Activated CD8-positive, alpha-beta T cell treated with anti-CD3 and anti-CD28 coated beads for 36 hours (primary cell): ENCODE measurements at regions not wholly inside any gene's neighbourhood (a gene's known extent, or its start where the extent isn't known, plus 50 kb on each side); places are given as distances from the start of the nearest gene placed in this dataset.
"Not testable (repeated sequence)": the region's sequence is repeated elsewhere in the genome, so short reads cannot be mapped to it uniquely, and the experiment has no call there.

Experiments
- ATAC-seq: fragments of 200-7000 bp; cut with Tn5 transposase; one replicate; pipeline ENCODE4 v1.10.0; 2021; ENCODE audit warnings: mild to moderate bottlenecking, moderate library complexity
- CTCF ChIA-PET: fragments of 350-600 bp; sonication (Branson Sonifier 250); formaldehyde crosslinking; loops from one replicate; lab custom pipeline; 2021; ENCODE audit warnings: antibody characterized with exemption; lab: Charles Lee
- POLR2A ChIA-PET: fragments of 350-600 bp; sonication (Branson Sonifier 250); formaldehyde crosslinking; loops from one replicate; lab custom pipeline; 2021; ENCODE audit warnings: antibody characterized with exemption; lab: Charles Lee
- DNase-seq: peaks from one replicate; pipeline ENCODE4 v3.0.0-alpha.2; 2020
- H3K27ac Mint-ChIP-seq: one replicate; pipeline ENCODE4 v1.8.0; 2021; ENCODE audit warnings: mild to moderate bottlenecking, mixed read lengths
- H3K27me3 Mint-ChIP-seq: one replicate; pipeline ENCODE4 v1.8.0; 2021; ENCODE audit warnings: mixed read lengths
- H3K36me3 Mint-ChIP-seq: one replicate; pipeline ENCODE4 v1.8.0; 2021; ENCODE audit warnings: low read depth, mixed read lengths
- H3K4me1 Mint-ChIP-seq: one replicate; pipeline ENCODE4 v1.8.0; 2021; ENCODE audit warnings: low read depth, mixed read lengths
- H3K4me3 Mint-ChIP-seq: one replicate; pipeline ENCODE4 v1.8.0; 2021; ENCODE audit warnings: mild to moderate bottlenecking, moderate library complexity, mixed read lengths
- H3K9me3 Mint-ChIP-seq: one replicate; pipeline ENCODE4 v1.8.0; 2021; ENCODE audit warnings: mixed read lengths
- intact Hi-C: fragments of 100-400 bp; cut with micrococcal nuclease; formaldehyde crosslinking; loops from one replicate; pipeline ENCODE4 v1.10.0; 2022
- TF ChIP-seq, protein P1 (sequence below): fragments of 200-600 bp; IDR thresholded peaks from one replicate; pipeline ENCODE4 v1.8.0; 2022; ENCODE audit warnings: antibody characterized with exemption, mild to moderate bottlenecking

DNA sequence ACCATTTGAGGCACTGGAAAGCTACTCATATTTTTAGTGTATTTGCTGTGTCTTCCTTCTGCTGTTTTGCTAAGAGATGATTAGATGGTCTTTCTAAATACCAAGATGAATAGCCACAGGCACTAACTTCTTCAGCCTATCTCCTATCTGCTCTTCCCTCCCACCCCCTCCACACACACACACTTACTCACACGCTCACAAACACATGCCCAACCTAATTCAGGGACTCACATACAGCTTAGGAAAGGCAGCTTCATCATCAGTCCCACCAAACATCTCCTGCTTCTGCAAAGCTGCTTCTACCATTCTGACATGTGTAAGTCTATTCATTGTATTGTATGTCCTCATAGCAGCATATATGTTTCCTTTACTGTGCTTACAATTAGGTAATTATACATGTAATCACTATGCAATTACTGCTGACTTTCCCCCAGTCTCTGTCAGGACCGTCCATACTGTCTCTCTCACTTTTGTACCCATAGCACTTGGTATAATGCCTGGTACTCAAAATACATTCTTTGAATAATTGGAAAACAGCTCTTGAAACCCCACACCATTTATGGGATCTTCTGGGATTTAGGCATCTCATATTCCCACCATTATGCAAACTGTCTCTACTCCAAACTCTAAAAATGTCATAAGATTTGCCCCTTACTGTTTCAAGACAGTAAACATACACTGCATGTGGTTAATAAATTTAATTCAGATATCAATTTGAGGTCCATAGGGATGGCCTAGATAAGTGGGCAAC, 83.3 kb upstream of the HIF1A start:
- H3K27me3 Mint-ChIP-seq, result no peaks in the 10 kb centered on the region
- no peaks in the 10 kb centered on the region for H3K36me3 Mint-ChIP-seq
- no peaks in the 10 kb centered on the region for H3K9me3 Mint-ChIP-seq
- peaks cover 16% of the 10 kb centered on the region for H3K4me1 Mint-ChIP-seq
- TF ChIP-seq, protein P1, sequence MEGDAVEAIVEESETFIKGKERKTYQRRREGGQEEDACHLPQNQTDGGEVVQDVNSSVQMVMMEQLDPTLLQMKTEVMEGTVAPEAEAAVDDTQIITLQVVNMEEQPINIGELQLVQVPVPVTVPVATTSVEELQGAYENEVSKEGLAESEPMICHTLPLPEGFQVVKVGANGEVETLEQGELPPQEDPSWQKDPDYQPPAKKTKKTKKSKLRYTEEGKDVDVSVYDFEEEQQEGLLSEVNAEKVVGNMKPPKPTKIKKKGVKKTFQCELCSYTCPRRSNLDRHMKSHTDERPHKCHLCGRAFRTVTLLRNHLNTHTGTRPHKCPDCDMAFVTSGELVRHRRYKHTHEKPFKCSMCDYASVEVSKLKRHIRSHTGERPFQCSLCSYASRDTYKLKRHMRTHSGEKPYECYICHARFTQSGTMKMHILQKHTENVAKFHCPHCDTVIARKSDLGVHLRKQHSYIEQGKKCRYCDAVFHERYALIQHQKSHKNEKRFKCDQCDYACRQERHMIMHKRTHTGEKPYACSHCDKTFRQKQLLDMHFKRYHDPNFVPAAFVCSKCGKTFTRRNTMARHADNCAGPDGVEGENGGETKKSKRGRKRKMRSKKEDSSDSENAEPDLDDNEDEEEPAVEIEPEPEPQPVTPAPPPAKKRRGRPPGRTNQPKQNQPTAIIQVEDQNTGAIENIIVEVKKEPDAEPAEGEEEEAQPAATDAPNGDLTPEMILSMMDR, result no peak
- intact Hi-C loops, result no loop called here
- ChIA-PET POLR2A (interaction anchor here (0.7 to 1.3 kb wide), 2 partner anchors 9 to 12 kb away, joined by 3 read pairs; no protein-coding TSS in a partner anchor), CTCF (interaction anchor here (0.8 to 1.1 kb wide), 2 partner anchors 9 to 11 kb away, joined by 3 to 4 read pairs; no protein-coding TSS in a partner anchor)
- DNase-seq (no peak), ATAC-seq (no peak)
- no peak overlapping the region for H3K4me3 Mint-ChIP-seq
- H3K27ac Mint-ChIP-seq, result no peak overlapping the region

DNA sequence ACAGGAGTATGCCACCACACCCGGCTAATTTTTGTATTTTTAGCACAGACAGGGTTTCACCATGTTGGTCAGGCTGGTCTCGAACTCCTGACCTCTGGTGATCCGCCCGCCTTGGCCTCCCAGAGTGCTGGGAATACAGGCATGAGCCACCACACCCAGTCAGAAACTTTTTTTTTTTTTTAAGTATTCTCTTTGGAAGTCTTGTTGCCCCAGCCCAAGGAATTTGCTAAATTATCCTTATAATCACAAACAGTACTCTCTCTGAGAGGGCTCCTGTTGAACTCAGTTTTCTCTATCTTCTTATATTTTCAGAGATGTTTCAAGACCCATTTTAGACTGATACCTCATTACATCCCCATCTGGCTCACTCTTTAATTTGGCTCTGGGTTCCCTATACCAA, 82.3 kb upstream of the HIF1A start:
- H3K27ac Mint-ChIP-seq, POLR2A ChIA-PET, ATAC-seq, H3K36me3 Mint-ChIP-seq, H3K27me3 Mint-ChIP-seq, H3K4me3 Mint-ChIP-seq, intact Hi-C loops, DNase-seq, H3K9me3 Mint-ChIP-seq, CTCF ChIA-PET: not testable (repeated sequence)
- H3K4me1 Mint-ChIP-seq, result peaks cover 19% of the 10 kb centered on the region

DNA sequence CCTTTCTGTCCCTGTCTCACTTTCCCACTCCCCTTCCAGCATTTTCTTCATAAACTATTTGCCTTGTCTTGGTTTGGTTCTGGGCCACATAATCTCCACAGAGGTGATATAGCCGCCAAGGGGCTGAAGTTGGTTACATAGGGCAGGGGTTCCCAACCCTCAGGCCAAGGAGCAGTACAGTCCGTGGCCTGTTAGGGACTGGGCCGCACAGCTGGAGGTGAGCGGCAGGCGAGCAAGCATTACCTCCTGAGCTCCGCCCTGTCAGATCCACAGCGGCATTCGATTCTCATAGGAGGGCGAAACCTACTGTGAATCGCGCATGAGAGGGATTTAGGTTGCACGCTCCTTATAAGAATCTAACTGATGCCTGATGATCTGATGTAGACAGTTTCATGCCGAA, 80.6 kb upstream of the HIF1A start:
- Mint-ChIP-seq H3K36me3 (no peaks in the 10 kb centered on the region), H3K27ac (no peak overlapping the region)
- CTCF ChIA-PET, result interaction anchor here (2.6 kb wide), 1 partner anchor 9 kb away, joined by 8 read pairs; no protein-coding TSS in a partner anchor

DNA sequence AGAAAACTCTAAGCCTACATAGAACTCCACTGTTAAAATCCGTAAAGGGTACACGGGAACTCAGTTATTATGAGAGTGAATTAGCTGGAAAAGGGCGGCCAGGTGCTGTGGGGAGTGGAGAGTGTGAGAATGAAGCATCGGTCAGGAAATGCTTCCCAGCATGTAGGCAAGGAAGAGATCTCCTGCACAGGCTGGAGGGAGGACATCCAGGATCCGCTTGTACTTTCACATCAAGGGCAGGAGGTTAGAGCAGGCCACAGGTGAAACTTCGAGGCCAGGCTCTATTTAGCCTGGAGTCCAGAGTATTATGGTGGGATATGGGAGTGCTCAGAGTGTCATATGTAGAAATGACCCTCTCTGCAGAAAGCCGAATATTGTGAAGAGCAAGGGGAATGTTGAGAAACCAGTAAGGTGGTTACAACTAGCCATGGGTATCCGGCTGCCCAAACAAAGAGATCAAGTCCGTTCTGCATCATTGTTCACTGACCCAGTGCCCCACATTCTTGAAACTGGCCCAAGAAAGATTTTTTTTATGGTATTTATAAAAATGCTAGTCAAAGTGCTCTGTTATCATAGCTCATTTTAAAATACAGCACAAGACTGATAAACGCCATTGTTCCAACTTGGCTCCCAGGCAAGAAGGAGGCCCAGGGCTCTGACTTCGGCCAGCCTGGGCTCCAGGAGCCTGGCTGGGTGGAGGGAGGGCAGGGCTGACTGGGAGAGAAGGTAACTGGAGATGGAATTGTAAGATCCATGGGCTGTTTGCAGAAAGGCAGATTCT, 79.4 kb upstream of the HIF1A start:
- TF ChIP-seq, protein P1, result no peak
- DNase-seq (no peak), ATAC-seq (no peak)
- no peaks in the 10 kb centered on the region for H3K36me3 Mint-ChIP-seq
- POLR2A ChIA-PET, result interaction anchor here (0.6 to 2.0 kb wide), 2 partner anchors 8 to 74 kb away, joined by 3 to 5 read pairs; no protein-coding TSS in a partner anchor
- intact Hi-C loops, result no loop called here
- no peaks in the 10 kb centered on the region for H3K27me3 Mint-ChIP-seq
- H3K4me3 Mint-ChIP-seq, result no peak overlapping the region
- peaks cover 42% of the 10 kb centered on the region for H3K4me1 Mint-ChIP-seq
- CTCF ChIA-PET, result interaction anchor here (0.9 to 2.6 kb wide), 5 partner anchors 8 to 222 kb away, joined by 3 to 9 read pairs (median 4); no protein-coding TSS in a partner anchor
- H3K9me3 Mint-ChIP-seq, result peaks cover 2% of the 10 kb centered on the region
- H3K27ac Mint-ChIP-seq, result no peak overlapping the region

More for the DNA sequence above, 80.6 kb upstream of the HIF1A start:
- intact Hi-C loops, result no loop called here
- H3K4me1 Mint-ChIP-seq, result peaks cover 31% of the 10 kb centered on the region
- H3K9me3 Mint-ChIP-seq, result peaks cover 2% of the 10 kb centered on the region
- POLR2A ChIA-PET, result no interaction called here
- H3K4me3 Mint-ChIP-seq, result no peak overlapping the region
- H3K27me3 Mint-ChIP-seq, result no peaks in the 10 kb centered on the region
- TF ChIP-seq, protein P1, result no peak
- ATAC-seq (no peak), DNase-seq (no peak)

DNA sequence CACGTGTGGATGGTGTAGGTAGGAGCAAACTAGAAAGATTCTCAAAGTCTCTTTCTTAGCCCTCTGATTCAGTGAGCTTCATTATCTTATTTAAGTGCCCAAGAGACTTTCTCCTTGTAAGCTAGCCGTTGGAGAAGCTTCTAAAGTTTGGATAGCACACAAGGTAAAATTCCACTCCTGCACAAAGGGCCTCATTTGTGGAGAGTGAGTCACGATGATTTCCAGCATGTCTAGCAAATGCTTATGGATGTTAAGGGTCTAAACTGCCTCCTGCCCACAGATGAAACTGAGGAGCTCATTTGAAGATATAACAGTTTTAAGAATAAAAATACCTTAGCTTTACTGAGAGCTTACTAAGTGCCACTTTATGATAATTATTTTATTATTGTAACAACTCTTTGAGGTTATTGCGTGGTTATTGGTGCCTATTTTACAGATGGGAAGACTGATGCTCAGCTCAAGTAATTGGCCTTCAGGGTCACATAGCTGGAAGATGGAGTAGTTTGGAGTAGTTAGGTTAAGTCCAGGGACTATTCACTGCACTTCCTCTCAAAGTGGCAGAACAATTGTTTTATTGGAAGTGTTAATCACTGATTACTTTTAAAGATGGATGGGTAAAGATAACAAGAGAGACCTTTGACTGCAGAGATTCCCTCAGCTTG, 78.7 kb upstream of the HIF1A start:
- peaks cover 2% of the 10 kb centered on the region for H3K9me3 Mint-ChIP-seq
- ATAC-seq (no peak), DNase-seq (no peak)
- no peak overlapping the region for H3K4me3 Mint-ChIP-seq
- ChIA-PET POLR2A (interaction anchor here (0.6 to 2.0 kb wide), 3 partner anchors 9 to 74 kb away, joined by 3 to 5 read pairs (median 3); no protein-coding TSS in a partner anchor), CTCF (interaction anchor here (0.9 to 2.6 kb wide), 7 partner anchors 9 to 221 kb away, joined by 3 to 9 read pairs (median 4); no protein-coding TSS in a partner anchor)
- peaks cover 3% of the 10 kb centered on the region for H3K36me3 Mint-ChIP-seq
- peaks cover 50% of the 10 kb centered on the region for H3K4me1 Mint-ChIP-seq
- H3K27me3 Mint-ChIP-seq, result no peaks in the 10 kb centered on the region
- TF ChIP-seq, protein P1, result no peak
- intact Hi-C loops, result no loop called here
- no peak overlapping the region for H3K27ac Mint-ChIP-seq
